ENCODE measurements at regions not wholly inside any gene's neighbourhood (a gene's known extent, or its start where the extent isn't known, plus 50 kb on each side); places are given as distances from the start of the nearest gene placed in this dataset.
A peak's percentile ranks its signal among the peaks of the same experiment; 100 is the strongest.

GRCh38 chr3:165339753-165340152 is 143.6 kb upstream of the SLITRK3 start:
- H3K4me1 ChIP-seq (ENCODE audit: low read depth): no peaks in the 10 kb centered on the region
- H3K4me3 ChIP-seq: no peak overlapping the region
- H3K36me3 ChIP-seq (ENCODE audit: low read depth): no peaks in the 10 kb centered on the region
- TF ChIP-seq CTCF (IDR thresholded peaks at IDR 0.05): no peak
- no peak for ATAC-seq
- intact Hi-C loops (cut with DNase I, micrococcal nuclease): no loop called here
- peak in 1 of 3 donors; percentile 10 for DNase-seq
- H3K9me3 ChIP-seq: no peaks in the 10 kb centered on the region

GRCh38 chr3:165336786-165337185 is 140.6 kb upstream of the SLITRK3 start:
- no peaks in the 10 kb centered on the region for H3K4me1 ChIP-seq (ENCODE audit: low read depth)
- no peak overlapping the region for H3K4me3 ChIP-seq
- H3K9me3 ChIP-seq: no peaks in the 10 kb centered on the region
- ATAC-seq: no peak
- TF ChIP-seq CTCF (IDR thresholded peaks at IDR 0.05): no peak
- no peaks in the 10 kb centered on the region for H3K36me3 ChIP-seq (ENCODE audit: low read depth)
- DNase-seq: no peak
- intact Hi-C loops (cut with DNase I, micrococcal nuclease): no loop called here
